ENCODE measurements at regions not wholly inside any gene's neighbourhood (a gene's known extent, or its start where the extent isn't known, plus 50 kb on each side); places are given as distances from the start of the nearest gene placed in this dataset.

- H4K20me1 ChIP-seq (ENCODE audit: insufficient read depth, low read length) = no peaks in the 10 kb centered on the region
- no peak overlapping the region for H3K4me3 ChIP-seq (ENCODE audit: low read length)
- H2AFZ ChIP-seq (ENCODE audit: low read depth, low read length) = no peak overlapping the region
- H3K36me3 ChIP-seq (replicated peaks; ENCODE audit: low read depth, low read length) = no peaks in the 10 kb centered on the region
- H3K27me3 ChIP-seq (ENCODE audit: low read depth, low read length) = no peaks in the 10 kb centered on the region
- H3K4me1 ChIP-seq (ENCODE audit: low read length) = no peaks in the 10 kb centered on the region
- no peak overlapping the region for H3K4me2 ChIP-seq (ENCODE audit: low read length)
- no peaks in the 10 kb centered on the region for H3K9me3 ChIP-seq (ENCODE audit: insufficient read depth, low read length)
- no peak overlapping the region for H3K9ac ChIP-seq (ENCODE audit: low read length)
- H3K27ac ChIP-seq (ENCODE audit: low read length) = no peak overlapping the region
- no peaks in the 10 kb centered on the region for H3K79me2 ChIP-seq (ENCODE audit: low read length)
- TF ChIP-seq, protein P1, sequence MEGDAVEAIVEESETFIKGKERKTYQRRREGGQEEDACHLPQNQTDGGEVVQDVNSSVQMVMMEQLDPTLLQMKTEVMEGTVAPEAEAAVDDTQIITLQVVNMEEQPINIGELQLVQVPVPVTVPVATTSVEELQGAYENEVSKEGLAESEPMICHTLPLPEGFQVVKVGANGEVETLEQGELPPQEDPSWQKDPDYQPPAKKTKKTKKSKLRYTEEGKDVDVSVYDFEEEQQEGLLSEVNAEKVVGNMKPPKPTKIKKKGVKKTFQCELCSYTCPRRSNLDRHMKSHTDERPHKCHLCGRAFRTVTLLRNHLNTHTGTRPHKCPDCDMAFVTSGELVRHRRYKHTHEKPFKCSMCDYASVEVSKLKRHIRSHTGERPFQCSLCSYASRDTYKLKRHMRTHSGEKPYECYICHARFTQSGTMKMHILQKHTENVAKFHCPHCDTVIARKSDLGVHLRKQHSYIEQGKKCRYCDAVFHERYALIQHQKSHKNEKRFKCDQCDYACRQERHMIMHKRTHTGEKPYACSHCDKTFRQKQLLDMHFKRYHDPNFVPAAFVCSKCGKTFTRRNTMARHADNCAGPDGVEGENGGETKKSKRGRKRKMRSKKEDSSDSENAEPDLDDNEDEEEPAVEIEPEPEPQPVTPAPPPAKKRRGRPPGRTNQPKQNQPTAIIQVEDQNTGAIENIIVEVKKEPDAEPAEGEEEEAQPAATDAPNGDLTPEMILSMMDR (IDR thresholded peaks at IDR 0.05; ENCODE audit: low read depth, low read length) = no peak
- TF ChIP-seq EZH2phosphoT487 (IDR thresholded peaks at IDR 0.05; ENCODE audit: low read depth) = no peak
These were observed 640.7 kb upstream of the PTBP2 start for GRCh38 chr1:96080925-96081324.

DNA sequence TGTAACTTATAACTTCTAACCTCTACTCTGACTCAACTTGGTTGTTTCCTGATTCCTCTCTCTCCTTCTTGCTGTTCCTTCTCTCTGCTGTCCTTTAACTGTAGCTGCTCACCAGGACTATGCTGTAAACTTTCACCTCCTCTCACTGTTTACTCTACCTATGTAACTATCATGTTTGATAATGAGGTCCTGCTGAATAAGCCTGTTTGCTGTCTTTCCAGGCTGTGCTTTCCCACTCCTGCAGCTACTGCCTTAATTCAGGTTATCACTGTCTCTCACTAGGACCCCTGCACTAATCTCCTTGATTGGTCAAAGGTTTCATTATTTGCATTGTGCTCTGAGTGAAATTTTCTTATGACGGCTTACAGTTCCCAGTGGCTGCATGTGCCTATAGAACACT is 633.9 kb upstream of the PTBP2 start:
- Histone ChIP-seq H3K9ac (ENCODE audit: low read length) (no peak overlapping the region), H3K4me2 (ENCODE audit: low read length) (no peak overlapping the region), H3K4me1 (ENCODE audit: low read length) (no peaks in the 10 kb centered on the region), H4K20me1 (ENCODE audit: insufficient read depth, low read length) (no peaks in the 10 kb centered on the region), H2AFZ (ENCODE audit: low read depth, low read length) (no peak overlapping the region), H3K36me3 (replicated peaks; ENCODE audit: low read depth, low read length) (no peaks in the 10 kb centered on the region), H3K79me2 (ENCODE audit: low read length) (no peaks in the 10 kb centered on the region), H3K4me3 (ENCODE audit: low read length) (no peak overlapping the region), H3K27me3 (ENCODE audit: low read depth, low read length) (no peaks in the 10 kb centered on the region), H3K27ac (ENCODE audit: low read length) (no peak overlapping the region), H3K9me3 (ENCODE audit: insufficient read depth, low read length) (no peaks in the 10 kb centered on the region)
- TF ChIP-seq, protein P1 (IDR thresholded peaks at IDR 0.05; ENCODE audit: low read depth, low read length) = no peak
- TF ChIP-seq EZH2phosphoT487 (IDR thresholded peaks at IDR 0.05; ENCODE audit: low read depth) = no peak

- Histone ChIP-seq H3K79me2 (ENCODE audit: low read length) (no peaks in the 10 kb centered on the region), H3K4me2 (ENCODE audit: low read length) (no peak overlapping the region), H3K9me3 (ENCODE audit: insufficient read depth, low read length) (no peaks in the 10 kb centered on the region), H3K4me3 (ENCODE audit: low read length) (no peak overlapping the region), H3K36me3 (replicated peaks; ENCODE audit: low read depth, low read length) (no peaks in the 10 kb centered on the region), H3K4me1 (ENCODE audit: low read length) (no peaks in the 10 kb centered on the region), H3K27ac (ENCODE audit: low read length) (no peak overlapping the region), H2AFZ (ENCODE audit: low read depth, low read length) (no peak overlapping the region), H4K20me1 (ENCODE audit: insufficient read depth, low read length) (no peaks in the 10 kb centered on the region), H3K9ac (ENCODE audit: low read length) (no peak overlapping the region), H3K27me3 (ENCODE audit: low read depth, low read length) (no peaks in the 10 kb centered on the region)
- TF ChIP-seq, protein P1 (IDR thresholded peaks at IDR 0.05; ENCODE audit: low read depth, low read length) = no peak
These were observed 631.5 kb upstream of the PTBP2 start for GRCh38 chr1:96090134-96090533.

- no peaks in the 10 kb centered on the region for H3K27me3 ChIP-seq (ENCODE audit: low read depth, low read length)
- no peaks in the 10 kb centered on the region for H3K4me1 ChIP-seq (ENCODE audit: low read length)
- no peaks in the 10 kb centered on the region for H3K9me3 ChIP-seq (ENCODE audit: insufficient read depth, low read length)
- no peaks in the 10 kb centered on the region for H4K20me1 ChIP-seq (ENCODE audit: insufficient read depth, low read length)
- no peaks in the 10 kb centered on the region for H3K36me3 ChIP-seq (replicated peaks; ENCODE audit: low read depth, low read length)
- H2AFZ ChIP-seq (ENCODE audit: low read depth, low read length) = no peak overlapping the region
- no peak for TF ChIP-seq EZH2phosphoT487 (IDR thresholded peaks at IDR 0.05; ENCODE audit: low read depth)
- TF ChIP-seq, protein P1 (IDR thresholded peaks at IDR 0.05; ENCODE audit: low read depth, low read length) = no peak
- H3K4me3 ChIP-seq (ENCODE audit: low read length) = no peak overlapping the region
- H3K9ac ChIP-seq (ENCODE audit: low read length) = no peak overlapping the region
- H3K27ac ChIP-seq (ENCODE audit: low read length) = no peak overlapping the region
- H3K4me2 ChIP-seq (ENCODE audit: low read length) = no peak overlapping the region
- no peaks in the 10 kb centered on the region for H3K79me2 ChIP-seq (ENCODE audit: low read length)
These were observed 625.6 kb upstream of the PTBP2 start for GRCh38 chr1:96095849-96096612.
